GM18907 (cell line): ENCODE measurements at regions not wholly inside any gene's neighbourhood (a gene's known extent, or its start where the extent isn't known, plus 50 kb on each side); places are given as distances from the start of the nearest gene placed in this dataset.
A peak's percentile ranks its signal among the peaks of the same experiment; 100 is the strongest.
"Not testable (repeated sequence)": the region's sequence is repeated elsewhere in the genome, so short reads cannot be mapped to it uniquely, and the experiment has no call there.

Source experiments
- ATAC-seq: cut with Tn5 transposase; IDR thresholded peaks from one replicate; pipeline ENCODE4 v1.9.1; 2021; ENCODE audit warnings: mild to moderate bottlenecking, moderate library complexity; ENCODE audit not compliant: unreplicated experiment

GRCh38 chr4:72205298-72205697 lies 173.5 kb downstream of the NPFFR2 start:
- peak; percentile 48 for ATAC-seq

GRCh38 chr4:72205831-72206230 lies 174.0 kb downstream of the NPFFR2 start:
- ATAC-seq = no peak

GRCh38 chr4:72207196-72207595 lies 175.4 kb downstream of the NPFFR2 start:
- ATAC-seq = no peak

GRCh38 chr4:72208421-72209075 lies 176.7 kb downstream of the NPFFR2 start:
- no peak for ATAC-seq

- ATAC-seq = peak; percentile 70
These were observed 177.8 kb downstream of the NPFFR2 start for GRCh38 chr4:72209600-72209999.

- ATAC-seq = not testable (repeated sequence)
These were observed 182.0 kb downstream of the NPFFR2 start for GRCh38 chr4:72213763-72214162.

- no peak for ATAC-seq
These were observed 183.4 kb downstream of the NPFFR2 start for GRCh38 chr4:72215198-72215597.

GRCh38 chr4:72216539-72217277 lies 184.9 kb downstream of the NPFFR2 start:
- no peak for ATAC-seq

- no peak for ATAC-seq
These were observed 187.2 kb downstream of the NPFFR2 start for GRCh38 chr4:72218953-72219352.
